Smooth muscle cell (in vitro differentiated cells): ENCODE measurements at regions not wholly inside any gene's neighbourhood (a gene's known extent, or its start where the extent isn't known, plus 50 kb on each side); places are given as distances from the start of the nearest gene placed in this dataset.

Experiments
- DNase-seq: peaks from one replicate; lab custom pipeline; 2025; ENCODE audit not compliant: unreplicated experiment; lab: John Stamatoyannopoulos, UW
- H2AFZ ChIP-seq: fragments of 200-600 bp; sonication (generic); 2 replicates; pipeline ENCODE4 v1.6.0; 2016; ENCODE audit warnings: antibody characterized with exemption, low read depth, mild to moderate bottlenecking
- H3F3A ChIP-seq: fragments of 200-600 bp; sonication (generic); 2 replicates; pipeline ENCODE4 v1.6.0; 2017; ENCODE audit warnings: antibody characterized with exemption, low read depth
- H3K27ac ChIP-seq: fragments of 200-600 bp; sonication (generic); 2 replicates; pipeline ENCODE4 v1.5.1; 2016; ENCODE audit warnings: low read depth, mild to moderate bottlenecking
- H3K27me3 ChIP-seq: fragments of 200-600 bp; sonication (generic); 2 replicates; pipeline ENCODE4 v1.6.1; 2016; ENCODE audit warnings: low read depth, mild to moderate bottlenecking
- H3K36me3 ChIP-seq: fragments of 200-600 bp; sonication (generic); 2 replicates; pipeline ENCODE4 v1.5.1; 2016; ENCODE audit warnings: low read depth
- H3K4me1 ChIP-seq: fragments of 200-600 bp; sonication (generic); 2 replicates; pipeline ENCODE4 v1.5.1; 2016; ENCODE audit warnings: low read depth
- H3K4me2 ChIP-seq: fragments of 200-600 bp; sonication (generic); 2 replicates; pipeline ENCODE4 v1.6.0; 2016; ENCODE audit warnings: mild to moderate bottlenecking
- H3K4me3 ChIP-seq: fragments of 200-600 bp; sonication (generic); 2 replicates; pipeline ENCODE4 v1.5.1; 2016; ENCODE audit warnings: mild to moderate bottlenecking
- H3K79me2 ChIP-seq: fragments of 200-600 bp; sonication (generic); 2 replicates; pipeline ENCODE4 v1.6.0; 2016; ENCODE audit warnings: low read depth, mild to moderate bottlenecking
- H3K9ac ChIP-seq: fragments of 200-600 bp; sonication (generic); 2 replicates; pipeline ENCODE4 v1.6.0; 2016; ENCODE audit warnings: low read depth
- H3K9me3 ChIP-seq: fragments of 200-600 bp; sonication (generic); replicated peaks from 2 replicates; pipeline ENCODE4 v1.5.1; 2016; ENCODE audit warnings: low read depth
- H4K20me1 ChIP-seq: fragments of 200-600 bp; sonication (generic); 2 replicates; pipeline ENCODE4 v1.6.0; 2016; ENCODE audit warnings: low read depth
- WGBS: methylation state at CpG from one replicate; pipeline ENCODE4 v1.1.7; 2016; ENCODE audit warnings: low lambda C conversion rate; 5-methylcytosine and 5-hydroxymethylcytosine counted together
- TF ChIP-seq, protein P1 (sequence below): fragments of 200-600 bp; sonication (generic); IDR thresholded peaks from 2 replicates; pipeline ENCODE4 v1.5.1; 2017; ENCODE audit warnings: borderline replicate concordance, mild to moderate bottlenecking, antibody characterized with exemption; ENCODE audit not compliant: insufficient read depth, poor library complexity, severe bottlenecking

DNA sequence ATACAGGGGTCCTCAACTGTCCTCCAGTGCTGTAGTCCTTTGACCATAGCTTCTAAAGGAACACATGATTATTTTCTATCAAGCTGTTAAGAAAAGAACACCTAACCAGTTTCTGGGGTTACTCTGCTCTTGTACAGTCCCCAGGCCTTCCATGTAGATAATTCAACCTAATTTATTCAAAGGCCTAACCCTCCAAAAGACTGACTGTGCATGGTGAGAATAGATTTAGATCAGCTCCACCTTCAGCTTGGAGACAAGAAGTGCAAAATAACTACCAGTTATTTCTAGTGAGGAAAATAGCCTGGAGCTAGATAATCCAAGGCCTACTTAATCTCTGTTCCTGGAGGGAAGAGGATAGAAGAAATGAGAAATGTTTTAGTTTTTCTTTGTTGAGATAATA, 87.9 kb downstream of the GMNC start:
- TF ChIP-seq, protein P1, sequence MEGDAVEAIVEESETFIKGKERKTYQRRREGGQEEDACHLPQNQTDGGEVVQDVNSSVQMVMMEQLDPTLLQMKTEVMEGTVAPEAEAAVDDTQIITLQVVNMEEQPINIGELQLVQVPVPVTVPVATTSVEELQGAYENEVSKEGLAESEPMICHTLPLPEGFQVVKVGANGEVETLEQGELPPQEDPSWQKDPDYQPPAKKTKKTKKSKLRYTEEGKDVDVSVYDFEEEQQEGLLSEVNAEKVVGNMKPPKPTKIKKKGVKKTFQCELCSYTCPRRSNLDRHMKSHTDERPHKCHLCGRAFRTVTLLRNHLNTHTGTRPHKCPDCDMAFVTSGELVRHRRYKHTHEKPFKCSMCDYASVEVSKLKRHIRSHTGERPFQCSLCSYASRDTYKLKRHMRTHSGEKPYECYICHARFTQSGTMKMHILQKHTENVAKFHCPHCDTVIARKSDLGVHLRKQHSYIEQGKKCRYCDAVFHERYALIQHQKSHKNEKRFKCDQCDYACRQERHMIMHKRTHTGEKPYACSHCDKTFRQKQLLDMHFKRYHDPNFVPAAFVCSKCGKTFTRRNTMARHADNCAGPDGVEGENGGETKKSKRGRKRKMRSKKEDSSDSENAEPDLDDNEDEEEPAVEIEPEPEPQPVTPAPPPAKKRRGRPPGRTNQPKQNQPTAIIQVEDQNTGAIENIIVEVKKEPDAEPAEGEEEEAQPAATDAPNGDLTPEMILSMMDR, result no peak
- Histone ChIP-seq H3K27ac (no peak overlapping the region), H3K4me3 (no peak overlapping the region), H3K9me3 (no peaks in the 10 kb centered on the region), H3K4me2 (no peak overlapping the region), H3K9ac (no peak overlapping the region), H2AFZ (no peak overlapping the region), H3K79me2 (no peaks in the 10 kb centered on the region), H3F3A (no peaks in the 10 kb centered on the region), H3K36me3 (no peaks in the 10 kb centered on the region), H3K4me1 (no peaks in the 10 kb centered on the region), H4K20me1 (no peaks in the 10 kb centered on the region), H3K27me3 (no peaks in the 10 kb centered on the region)
- DNase-seq, result no peak

DNA sequence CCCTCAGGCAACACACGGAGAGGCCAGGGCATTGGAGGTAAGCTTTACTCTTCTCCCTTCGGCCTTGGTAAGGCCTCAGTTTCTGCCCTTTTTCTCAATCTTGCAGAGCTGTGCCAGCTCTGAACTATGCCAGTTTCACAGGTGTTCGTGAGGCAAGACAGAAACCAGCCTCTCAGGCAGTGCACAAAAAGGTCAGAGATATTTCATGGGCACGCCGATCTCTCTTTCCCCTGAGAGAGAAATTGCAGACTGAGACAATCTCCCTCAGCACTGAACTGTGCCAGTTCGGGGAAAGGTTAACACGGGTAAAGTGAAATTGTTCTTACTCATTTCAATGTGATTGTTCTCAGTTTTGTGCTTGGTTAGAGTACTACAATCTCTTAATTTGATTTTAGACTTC, 88.5 kb downstream of the GMNC start:
- TF ChIP-seq, protein P1, result no peak
- no peak overlapping the region for H3K27ac ChIP-seq
- H3K27me3 ChIP-seq, result no peaks in the 10 kb centered on the region

DNA sequence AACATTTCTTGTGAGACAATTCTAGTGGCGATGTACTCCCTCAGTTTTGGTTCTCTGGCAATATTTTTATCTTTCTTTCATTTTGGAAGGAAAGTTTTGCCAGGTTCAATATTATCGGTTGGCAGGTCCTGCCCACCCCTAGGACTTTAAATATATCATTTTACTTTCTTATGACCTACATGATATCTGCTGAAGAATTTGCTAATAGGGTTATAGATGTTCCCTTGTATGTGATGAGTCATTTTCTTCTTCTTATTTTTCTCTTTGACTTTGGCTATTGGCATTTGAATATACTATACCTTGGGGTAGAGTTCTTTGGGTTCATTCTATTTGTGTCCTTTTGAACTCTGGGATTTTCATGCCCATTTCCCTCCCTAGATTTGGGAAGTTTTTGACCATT, 89.7 kb downstream of the GMNC start:
- H3K4me3 ChIP-seq, result no peak overlapping the region
- no peaks in the 10 kb centered on the region for H4K20me1 ChIP-seq
- H3K36me3 ChIP-seq, result no peaks in the 10 kb centered on the region
- H3K27me3 ChIP-seq, result no peaks in the 10 kb centered on the region
- no peak overlapping the region for H3K4me2 ChIP-seq
- H3K9me3 ChIP-seq, result no peaks in the 10 kb centered on the region
- no peak overlapping the region for H3K9ac ChIP-seq
- no peak overlapping the region for H3K27ac ChIP-seq
- TF ChIP-seq, protein P1, result no peak
- H3K79me2 ChIP-seq, result no peaks in the 10 kb centered on the region
- H2AFZ ChIP-seq, result no peak overlapping the region
- no peaks in the 10 kb centered on the region for H3F3A ChIP-seq
- no peak for DNase-seq
- 95% methylated on average over 2 of the region's 2 CpGs for WGBS
- no peaks in the 10 kb centered on the region for H3K4me1 ChIP-seq

More for the DNA sequence above, 88.5 kb downstream of the GMNC start:
- Histone ChIP-seq H3K36me3 (no peaks in the 10 kb centered on the region), H3K9ac (no peak overlapping the region), H3K79me2 (no peaks in the 10 kb centered on the region), H3K4me2 (no peak overlapping the region), H3K9me3 (no peaks in the 10 kb centered on the region), H4K20me1 (no peaks in the 10 kb centered on the region), H3K4me3 (no peak overlapping the region), H3F3A (no peaks in the 10 kb centered on the region), H3K4me1 (no peaks in the 10 kb centered on the region), H2AFZ (no peak overlapping the region)
- DNase-seq, result no peak
- 85% methylated on average over 7 of the region's 7 CpGs for WGBS

DNA sequence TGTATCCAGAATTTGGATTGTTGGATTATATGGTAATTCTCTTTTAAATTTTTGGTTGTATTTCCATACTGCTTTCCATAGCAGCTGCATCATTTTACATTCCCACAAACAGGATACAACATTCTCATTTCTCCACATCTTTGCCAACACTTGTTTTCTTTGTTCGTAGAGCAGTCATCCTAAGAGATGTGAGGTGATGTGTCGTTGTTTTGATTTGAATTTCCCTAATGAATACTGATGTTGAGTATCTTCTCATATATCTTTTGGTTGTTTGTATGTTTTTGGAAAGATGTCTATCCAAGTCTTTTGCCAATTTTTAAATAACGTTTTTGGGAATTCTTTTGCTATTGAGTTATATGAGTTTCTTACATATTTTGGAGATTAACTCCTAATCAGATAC, 93.6 kb downstream of the GMNC start:
- TF ChIP-seq, protein P1, result no peak
- H3K27ac ChIP-seq, result no peak overlapping the region
- DNase-seq, result no peak
- H3K79me2 ChIP-seq, result no peaks in the 10 kb centered on the region
- no peaks in the 10 kb centered on the region for H3K4me1 ChIP-seq
- no peak overlapping the region for H3K9ac ChIP-seq
- no peaks in the 10 kb centered on the region for H4K20me1 ChIP-seq
- no peak overlapping the region for H3K4me3 ChIP-seq
- H3K4me2 ChIP-seq, result no peak overlapping the region
- H3K27me3 ChIP-seq, result no peaks in the 10 kb centered on the region
- no peaks in the 10 kb centered on the region for H3K9me3 ChIP-seq
- 87% methylated on average over 3 of the region's 3 CpGs for WGBS
- H3F3A ChIP-seq, result no peaks in the 10 kb centered on the region
- H3K36me3 ChIP-seq, result no peaks in the 10 kb centered on the region
- H2AFZ ChIP-seq, result no peak overlapping the region
